ENCODE measurements at regions not wholly inside any gene's neighbourhood (a gene's known extent, or its start where the extent isn't known, plus 50 kb on each side); places are given as distances from the start of the nearest gene placed in this dataset.

GRCh38 chr5:152288499-152288898 lies 116.6 kb downstream of the NMUR2 start:
- TF ChIP-seq CTCF (IDR thresholded peaks at IDR 0.05) (no peak), POLR2A (IDR thresholded peaks at IDR 0.05) (no peak)

All from esophagus squamous epithelium (tissue), 4 donors.